H1 (cell line): ENCODE measurements at regions not wholly inside any gene's neighbourhood (a gene's known extent, or its start where the extent isn't known, plus 50 kb on each side); places are given as distances from the start of the nearest gene placed in this dataset.

ENCODE experiments used
- CTCF ChIA-PET: fragments of 300-600 bp; sonication (Branson Sonifier 250); formaldehyde crosslinking; loops from one replicate; lab custom pipeline; 2021; ENCODE audit not compliant: partially characterized antibody; lab: Charles Lee
- POLR2A ChIA-PET: fragments of 300-600 bp; sonication (Branson Sonifier 250); formaldehyde crosslinking; loops from one replicate; lab custom pipeline; 2021; ENCODE audit warnings: inconsistent platforms; ENCODE audit not compliant: partially characterized antibody; lab: Charles Lee
- DNase-seq, 2 experiments: peaks; one replicate each; pipeline versions ENCODE4 v3.0.0 to v3.0.0-alpha.2; 2010 to 2022; ENCODE audit warnings: low spot score in 2 of 2, low read depth in 1 of 2, mixed read lengths in 1 of 2
- FAIRE-seq: peaks from 2 replicates; lab custom pipeline; 2011; peaks lifted over from hg19 to GRCh38; lab: Jason Lieb, UNC
- H2AFZ ChIP-seq: 2 replicates; pipeline ENCODE4 v1.8.1; 2012; ENCODE audit warnings: low read length, inconsistent platforms
- H2AK5ac ChIP-seq: 2 replicates; pipeline ENCODE4 v1.6.1; 2013; ENCODE audit warnings: low read depth, low read length
- H2BK120ac ChIP-seq: replicated peaks from 2 replicates; pipeline ENCODE3; 2013; ENCODE audit warnings: low read depth, low read length, inconsistent platforms
- H2BK12ac ChIP-seq: 2 replicates; pipeline ENCODE4 v1.6.1; 2013; ENCODE audit warnings: low read depth, low read length
- H2BK15ac ChIP-seq: 2 replicates; pipeline ENCODE4 v1.6.1; 2013; ENCODE audit warnings: low read length
- H2BK20ac ChIP-seq: 2 replicates; pipeline ENCODE4 v1.6.1; 2013; ENCODE audit warnings: low read length
- H2BK5ac ChIP-seq: 2 replicates; pipeline ENCODE4 v1.6.1; 2013; ENCODE audit warnings: low read depth, low read length
- H3K14ac ChIP-seq: 2 replicates; pipeline ENCODE4 v1.6.1; 2013; ENCODE audit warnings: inconsistent platforms; ENCODE audit not compliant: insufficient read length
- H3K18ac ChIP-seq: 2 replicates; pipeline ENCODE4 v1.6.1; 2013; ENCODE audit warnings: low read length; ENCODE audit errors: extremely low read depth
- H3K23ac ChIP-seq: 2 replicates; pipeline ENCODE4 v1.6.1; 2013; ENCODE audit warnings: inconsistent platforms; ENCODE audit not compliant: insufficient read length
- H3K23me2 ChIP-seq: 2 replicates; pipeline ENCODE4 v1.6.1; 2013; ENCODE audit warnings: low read depth, low read length
- H3K27ac ChIP-seq: 2 replicates; pipeline ENCODE4 v1.6.1; 2011; ENCODE audit warnings: low read depth, low read length, inconsistent platforms
- H3K27me3 ChIP-seq, 4 experiments: replicated peaks in 1 of 4; 1 replicate in 1 of 4; 2 replicates in 3 of 4; pipeline versions ENCODE4 v1.6.1 to v1.8.1; 2011 to 2013; ENCODE audit warnings: low read length in 3 of 4, mild to moderate bottlenecking in 3 of 4, inconsistent platforms in 2 of 4, mixed read lengths in 2 of 4, moderate library complexity in 1 of 4; ENCODE audit not compliant: control insufficient read depth in 3 of 4, insufficient read depth in 3 of 4; ENCODE audit errors: extremely low read depth in 1 of 4
- H3K36me3 ChIP-seq, 4 experiments: 2 replicates each; pipeline versions ENCODE4 v1.6.1 to v1.8.1; 2011 to 2013; ENCODE audit warnings: mild to moderate bottlenecking in 4 of 4, low read length in 3 of 4, moderate library complexity in 2 of 4, control low read depth in 1 of 4, inconsistent platforms in 1 of 4; ENCODE audit not compliant: insufficient read depth in 4 of 4, control insufficient read depth in 2 of 4
- H3K4ac ChIP-seq: replicated peaks from 2 replicates; pipeline ENCODE3; 2013; ENCODE audit warnings: low read length, low read depth, mixed read lengths, inconsistent platforms; ENCODE audit not compliant: insufficient read length
- H3K4me1 ChIP-seq, 4 experiments: replicated peaks in 1 of 4; 1 replicate in 1 of 4; 2 replicates in 3 of 4; pipeline versions ENCODE4 v1.6.1 to v1.8.1; 2011 to 2013; ENCODE audit warnings: low read length in 3 of 4, inconsistent platforms in 2 of 4, mixed read lengths in 1 of 4; ENCODE audit not compliant: insufficient read depth in 4 of 4, control insufficient read depth in 3 of 4
- H3K4me2 ChIP-seq, 2 experiments: 2 replicates each; pipeline versions ENCODE4 v1.6.1 to v1.8.1; 2011 to 2013; ENCODE audit warnings: low read depth in 2 of 2, low read length in 2 of 2, control low read depth in 1 of 2, inconsistent platforms in 1 of 2, mild to moderate bottlenecking in 1 of 2; ENCODE audit not compliant: insufficient read depth in 1 of 2
- H3K4me3 ChIP-seq, 4 experiments: fragments of 200-600, 300-600 bp in 1 of 4; sonication (generic), shearing (Covaris generic), sonication (Bioruptor Twin) in 1 of 4; 2 replicates each; pipeline versions ENCODE4 v1.5.1 to v1.8.1; 2011 to 2016; ENCODE audit warnings: low read length in 4 of 4, low read depth in 3 of 4, control low read depth in 2 of 4, inconsistent platforms in 2 of 4, mild to moderate bottlenecking in 2 of 4, mixed read lengths in 1 of 4, moderate library complexity in 1 of 4; ENCODE audit not compliant: insufficient read depth in 2 of 4; ENCODE audit errors: extremely low read depth in 1 of 4
- H3K56ac ChIP-seq: replicated peaks from 2 replicates; pipeline ENCODE3; 2013; ENCODE audit warnings: low read depth, mild to moderate bottlenecking, mixed read lengths, low read length, inconsistent platforms; ENCODE audit not compliant: insufficient read length
- H3K79me1 ChIP-seq: 2 replicates; pipeline ENCODE4 v1.6.1; 2013; ENCODE audit warnings: low read depth, low read length, control low read depth
- H3K79me2 ChIP-seq, 2 experiments: 2 replicates each; pipeline versions ENCODE4 v1.6.1 to v1.8.1; 2012 to 2013; ENCODE audit warnings: low read length in 2 of 2, mild to moderate bottlenecking in 2 of 2, inconsistent platforms in 1 of 2; ENCODE audit not compliant: insufficient read depth in 2 of 2, control insufficient read depth in 1 of 2
- H3K9ac ChIP-seq, 4 experiments: replicated peaks in 1 of 4; 1 replicate in 1 of 4; 2 replicates in 3 of 4; pipeline versions ENCODE4 v1.6.1 to v1.8.1; 2011 to 2013; ENCODE audit warnings: low read depth in 3 of 4, low read length in 3 of 4, control low read depth in 2 of 4, mild to moderate bottlenecking in 2 of 4, moderate library complexity in 2 of 4, inconsistent platforms in 1 of 4; ENCODE audit errors: extremely low read depth in 1 of 4
- H3K9me3 ChIP-seq, 2 experiments: 2 replicates each; pipeline versions ENCODE4 v1.6.1 to v1.8.1; 2012 to 2013; ENCODE audit warnings: mild to moderate bottlenecking in 2 of 2, moderate library complexity in 2 of 2, control low read depth in 1 of 2, inconsistent platforms in 1 of 2, low read depth in 1 of 2, low read length in 1 of 2, mixed read lengths in 1 of 2; ENCODE audit not compliant: insufficient read depth in 2 of 2
- H4K20me1 ChIP-seq, 2 experiments: replicated peaks in 1 of 2; 2 replicates each; pipeline versions ENCODE3 to v1.8.1; 2011 to 2013; ENCODE audit warnings: inconsistent platforms in 2 of 2, low read length in 2 of 2, mild to moderate bottlenecking in 1 of 2; ENCODE audit not compliant: insufficient read depth in 2 of 2, control insufficient read depth in 1 of 2
- H4K5ac ChIP-seq: 2 replicates; pipeline ENCODE4 v1.6.1; 2013; ENCODE audit warnings: low read length, low read depth, mixed read lengths, inconsistent platforms; ENCODE audit not compliant: insufficient read length
- H4K8ac ChIP-seq: 2 replicates; pipeline ENCODE4 v1.8.0; 2013; ENCODE audit warnings: mild to moderate bottlenecking, moderate library complexity, low read length, inconsistent platforms; ENCODE audit not compliant: insufficient read depth; ENCODE audit errors: extremely low read depth
- H4K91ac ChIP-seq: replicated peaks from 2 replicates; pipeline ENCODE3; 2013; ENCODE audit warnings: low read length, mixed read lengths, inconsistent platforms; ENCODE audit not compliant: insufficient read length
- GABPA ChIP-seq: IDR thresholded peaks from 2 replicates; pipeline ENCODE4 v1.6.1; 2011; ENCODE audit warnings: mild to moderate bottlenecking, low read length, moderate library complexity, borderline replicate concordance; ENCODE audit not compliant: insufficient read depth
- WGBS, 2 experiments: shearing (Covaris generic) in 1 of 2; methylation state at CpG; one replicate each; pipeline versions ENCODE4 v1.1.6 to v1.1.7; 2013 to 2015; ENCODE audit warnings: low lambda C conversion rate in 2 of 2, mixed read lengths in 2 of 2, inconsistent platforms in 1 of 2, low coverage in 1 of 2, missing lambda C conversion rate in 1 of 2; ENCODE audit not compliant: insufficient replicate concordance in 2 of 2, insufficient coverage in 1 of 2, insufficient read length in 1 of 2; ENCODE audit errors: extremely low coverage in 1 of 2, missing lambda C conversion rate in 1 of 2; 5-methylcytosine and 5-hydroxymethylcytosine counted together

DNA sequence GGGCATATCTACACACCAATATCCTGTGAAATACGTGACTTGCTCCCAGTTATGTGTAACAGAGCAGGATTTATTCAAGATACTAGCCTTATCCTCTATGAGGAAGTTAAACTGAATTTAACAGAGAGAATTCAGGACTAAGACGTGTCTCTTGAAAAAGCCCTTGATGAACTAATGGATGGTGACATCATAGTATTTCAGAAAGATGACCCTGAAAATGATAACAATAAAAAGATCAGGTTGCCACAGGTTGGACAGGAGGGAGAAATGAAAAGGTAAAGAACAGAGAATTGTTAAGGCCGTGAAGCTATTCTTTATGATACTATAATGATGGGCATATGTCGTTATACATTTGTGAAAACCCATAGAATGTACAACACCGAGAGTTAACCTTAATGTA, 56.2 kb upstream of the EFNA5 start:
- 88% methylated on average over 5 of the region's 5 CpGs; no CpG with 5 or more reads in 1 of the 2 experiments for WGBS, 2 experiments
- Histone ChIP-seq H3K18ac (no peak overlapping the region), H3K79me1 (no peaks in the 10 kb centered on the region), H3K23ac (no peak overlapping the region), H4K5ac (no peak overlapping the region), H2AFZ (no peak overlapping the region), H2BK15ac (no peak overlapping the region), H2BK5ac (no peak overlapping the region), H3K36me3 (no peaks in the 10 kb centered on the region), H3K23me2 (no peaks in the 10 kb centered on the region), H3K14ac (no peak overlapping the region), H3K27ac (no peak overlapping the region), H2AK5ac (no peak overlapping the region), H4K91ac (no peak overlapping the region), H3K4me2 (no peak overlapping the region), H2BK12ac (no peak overlapping the region), H3K56ac (no peak overlapping the region), H3K4ac (no peak overlapping the region), H4K20me1 (no peaks in the 10 kb centered on the region), H3K4me3 (no peak overlapping the region), H3K4me1 (no peaks in the 10 kb centered on the region), H2BK120ac (no peak overlapping the region), H4K8ac (no peak overlapping the region), H2BK20ac (no peak overlapping the region), H3K9me3 (no peaks in the 10 kb centered on the region), H3K9ac (no peak overlapping the region), H3K27me3 (peaks cover 0 to 1% (median 0%) of the 10 kb centered on the region in 4 experiments; a peak in 1 of 7 replicates), H3K79me2 (no peaks in the 10 kb centered on the region)
- FAIRE-seq (peak; percentile 19), DNase-seq (no peak)
- ChIA-PET CTCF (no interaction called here), POLR2A (no interaction called here)
- TF ChIP-seq GABPA, result no peak
